GM18861 (cell line): ENCODE measurements at regions not wholly inside any gene's neighbourhood (a gene's known extent, or its start where the extent isn't known, plus 50 kb on each side); places are given as distances from the start of the nearest gene placed in this dataset.

Experiments
- ATAC-seq: cut with Tn5 transposase; IDR thresholded peaks from one replicate; pipeline ENCODE4 v1.9.1; 2021; ENCODE audit not compliant: unreplicated experiment

- no peak for ATAC-seq
Measured at GRCh38 chr16:6177616-6178180, 1080.1 kb upstream of the EEF2KMT start.

GRCh38 chr16:6170022-6170421 lies 1072.4 kb upstream of the EEF2KMT start:
- ATAC-seq: no peak

GRCh38 chr16:6165330-6165979 lies 1067.9 kb upstream of the EEF2KMT start:
- ATAC-seq: no peak

- ATAC-seq: no peak
Measured at GRCh38 chr16:6160871-6161270, 1063.3 kb upstream of the EEF2KMT start.

GRCh38 chr16:6160303-6160702 lies 1062.7 kb upstream of the EEF2KMT start:
- no peak for ATAC-seq

GRCh38 chr16:6157806-6158205 lies 1060.2 kb upstream of the EEF2KMT start:
- no peak for ATAC-seq

- ATAC-seq: no peak
Measured at GRCh38 chr16:6155271-6155670, 1057.7 kb upstream of the EEF2KMT start.

GRCh38 chr16:6153901-6154300 lies 1056.3 kb upstream of the EEF2KMT start:
- no peak for ATAC-seq

GRCh38 chr16:6149031-6149430 lies 1051.4 kb upstream of the EEF2KMT start:
- no peak for ATAC-seq

- no peak for ATAC-seq
Measured at GRCh38 chr16:6148361-6148760, 1050.8 kb upstream of the EEF2KMT start.

- ATAC-seq: no peak
Measured at GRCh38 chr16:6146874-6147425, 1049.4 kb upstream of the EEF2KMT start.

- ATAC-seq: no peak
Measured at GRCh38 chr16:6146356-6146755, 1048.8 kb upstream of the EEF2KMT start.

GRCh38 chr16:6144463-6144862 lies 1046.9 kb upstream of the EEF2KMT start:
- ATAC-seq: no peak

GRCh38 chr16:6143020-6143419 lies 1045.4 kb upstream of the EEF2KMT start:
- no peak for ATAC-seq

- no peak for ATAC-seq
Measured at GRCh38 chr16:6133009-6133557, 1035.5 kb upstream of the EEF2KMT start.

- ATAC-seq: no peak
Measured at GRCh38 chr16:6132121-6132520, 1034.5 kb upstream of the EEF2KMT start.

GRCh38 chr16:6131526-6132050 lies 1034.0 kb upstream of the EEF2KMT start:
- no peak for ATAC-seq

GRCh38 chr16:6125483-6126259 lies 1028.1 kb upstream of the EEF2KMT start:
- no peak for ATAC-seq

GRCh38 chr16:6124136-6124535 lies 1026.5 kb upstream of the EEF2KMT start:
- ATAC-seq: no peak

- ATAC-seq: no peak
Measured at GRCh38 chr16:6122401-6122800, 1024.8 kb upstream of the EEF2KMT start.

- ATAC-seq: no peak
Measured at GRCh38 chr16:6114691-6115090, 1017.1 kb upstream of the EEF2KMT start.
